Fibroblast of the aortic adventitia (primary cell): ENCODE measurements at regions not wholly inside any gene's neighbourhood (a gene's known extent, or its start where the extent isn't known, plus 50 kb on each side); places are given as distances from the start of the nearest gene placed in this dataset.

ENCODE experiments used
- DNase-seq: peaks from one replicate; pipeline ENCODE4 v3.0.0-alpha.2; 2010; ENCODE audit warnings: low read depth
- H3K4me3 ChIP-seq: 2 replicates; pipeline ENCODE4 v1.5.1; 2011; ENCODE audit warnings: low read depth, mild to moderate bottlenecking, control low read depth, low read length, moderate library complexity
- TF ChIP-seq, protein P1 (sequence below): IDR thresholded peaks from 2 replicates; pipeline ENCODE4 v1.5.1; 2011; ENCODE audit warnings: mild to moderate bottlenecking, low read length, control low read depth, inconsistent platforms; ENCODE audit not compliant: insufficient read depth

DNA sequence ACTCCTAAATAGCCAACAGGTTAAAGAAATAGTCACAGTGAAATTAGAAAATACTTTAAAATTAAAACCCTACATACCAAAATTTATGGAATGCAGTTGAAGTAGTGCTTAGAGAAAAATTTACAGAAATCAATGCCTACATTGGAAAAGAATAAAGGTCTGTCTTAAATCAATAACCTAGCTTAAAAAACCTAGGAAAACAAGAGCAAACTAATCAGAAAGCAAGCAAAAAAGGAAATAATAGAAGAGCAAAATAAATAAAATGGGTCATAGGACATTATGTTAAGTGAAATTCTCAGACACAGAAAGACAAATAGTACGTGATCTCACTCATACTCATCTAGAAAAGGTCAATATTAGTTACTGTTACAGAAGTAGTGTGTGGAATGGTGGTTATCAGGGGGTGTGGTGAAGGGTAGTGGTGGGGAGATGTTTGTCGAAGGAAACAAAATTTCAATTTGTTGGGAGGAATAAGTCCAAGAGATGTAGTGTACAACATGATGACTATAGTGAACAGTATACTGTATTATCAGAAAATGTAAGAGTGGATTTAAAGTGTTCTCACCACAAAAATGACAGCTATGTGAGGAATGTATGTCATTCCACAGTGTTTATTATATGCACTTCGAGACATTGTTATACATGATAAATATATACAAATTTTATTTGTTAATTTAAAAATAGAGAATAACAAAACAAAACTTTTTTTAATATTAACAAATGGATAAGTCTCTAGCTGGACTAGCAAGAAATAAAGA lies 423.6 kb downstream of the CDH26 start:
- H3K4me3 ChIP-seq = no peak overlapping the region
- TF ChIP-seq, protein P1, sequence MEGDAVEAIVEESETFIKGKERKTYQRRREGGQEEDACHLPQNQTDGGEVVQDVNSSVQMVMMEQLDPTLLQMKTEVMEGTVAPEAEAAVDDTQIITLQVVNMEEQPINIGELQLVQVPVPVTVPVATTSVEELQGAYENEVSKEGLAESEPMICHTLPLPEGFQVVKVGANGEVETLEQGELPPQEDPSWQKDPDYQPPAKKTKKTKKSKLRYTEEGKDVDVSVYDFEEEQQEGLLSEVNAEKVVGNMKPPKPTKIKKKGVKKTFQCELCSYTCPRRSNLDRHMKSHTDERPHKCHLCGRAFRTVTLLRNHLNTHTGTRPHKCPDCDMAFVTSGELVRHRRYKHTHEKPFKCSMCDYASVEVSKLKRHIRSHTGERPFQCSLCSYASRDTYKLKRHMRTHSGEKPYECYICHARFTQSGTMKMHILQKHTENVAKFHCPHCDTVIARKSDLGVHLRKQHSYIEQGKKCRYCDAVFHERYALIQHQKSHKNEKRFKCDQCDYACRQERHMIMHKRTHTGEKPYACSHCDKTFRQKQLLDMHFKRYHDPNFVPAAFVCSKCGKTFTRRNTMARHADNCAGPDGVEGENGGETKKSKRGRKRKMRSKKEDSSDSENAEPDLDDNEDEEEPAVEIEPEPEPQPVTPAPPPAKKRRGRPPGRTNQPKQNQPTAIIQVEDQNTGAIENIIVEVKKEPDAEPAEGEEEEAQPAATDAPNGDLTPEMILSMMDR = no peak
- no peak for DNase-seq

DNA sequence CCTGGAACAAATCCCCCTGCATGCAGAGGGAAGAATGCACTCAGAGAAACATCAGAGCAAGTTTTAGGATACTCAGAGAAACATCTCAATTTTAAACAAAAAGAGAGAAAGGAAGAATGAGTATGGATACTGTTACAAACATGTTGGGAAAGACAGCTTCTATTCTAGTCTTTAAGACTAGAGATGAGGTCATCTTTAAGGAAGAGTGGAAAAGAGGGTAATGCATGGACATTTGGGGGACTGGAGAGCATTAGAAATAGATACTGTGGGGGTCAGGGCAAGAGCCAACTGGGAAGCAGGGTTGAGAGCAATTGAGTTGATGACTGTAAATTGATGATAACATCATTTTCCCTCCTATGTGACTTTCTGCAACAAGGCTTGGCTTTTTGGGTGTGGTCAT lies 431.2 kb downstream of the CDH26 start:
- no peak overlapping the region for H3K4me3 ChIP-seq
- no peak for DNase-seq
- TF ChIP-seq, protein P1 = no peak

DNA sequence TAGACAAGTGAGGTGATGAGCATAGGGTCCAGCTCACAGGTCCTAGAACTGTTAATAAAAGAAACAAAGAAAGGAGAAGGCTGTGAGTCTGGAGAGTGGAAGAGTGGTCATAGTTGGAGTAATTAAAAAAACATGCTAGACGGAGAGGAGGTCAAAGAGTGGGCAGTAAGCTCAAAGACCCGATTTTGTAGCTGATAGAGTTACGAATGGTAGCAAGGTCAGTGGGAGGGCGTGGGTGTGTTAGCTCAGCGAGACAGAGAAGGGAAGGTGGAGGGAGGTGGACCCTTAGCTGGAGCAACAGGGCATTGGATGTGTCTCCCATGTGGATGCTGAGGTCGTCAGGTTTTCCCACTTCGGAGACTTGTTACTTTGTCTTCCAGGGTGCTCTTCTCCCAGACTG lies 431.7 kb downstream of the CDH26 start:
- DNase-seq = no peak
- H3K4me3 ChIP-seq = no peak overlapping the region
- TF ChIP-seq, protein P1 = no peak

DNA sequence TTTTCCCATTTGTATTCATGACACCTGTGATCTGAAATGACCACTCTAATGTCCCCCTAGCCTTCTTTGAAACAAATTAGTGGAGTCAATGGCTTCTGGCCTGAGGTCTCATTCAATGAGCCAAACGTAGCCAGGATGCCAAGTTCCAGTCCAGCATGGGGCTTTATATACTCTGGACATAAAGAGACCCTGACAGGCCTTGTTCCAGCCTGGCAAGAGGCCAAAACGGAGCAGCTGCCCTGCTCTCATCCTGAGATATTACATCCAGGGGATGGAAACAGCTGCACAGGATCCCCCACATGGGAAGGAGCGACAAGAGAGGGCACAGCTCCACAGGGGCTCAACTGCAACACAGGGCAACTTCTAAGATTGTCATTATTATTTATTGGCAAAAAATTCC lies 437.8 kb downstream of the CDH26 start:
- H3K4me3 ChIP-seq = no peak overlapping the region
- DNase-seq = no peak
- TF ChIP-seq, protein P1 = no peak

DNA sequence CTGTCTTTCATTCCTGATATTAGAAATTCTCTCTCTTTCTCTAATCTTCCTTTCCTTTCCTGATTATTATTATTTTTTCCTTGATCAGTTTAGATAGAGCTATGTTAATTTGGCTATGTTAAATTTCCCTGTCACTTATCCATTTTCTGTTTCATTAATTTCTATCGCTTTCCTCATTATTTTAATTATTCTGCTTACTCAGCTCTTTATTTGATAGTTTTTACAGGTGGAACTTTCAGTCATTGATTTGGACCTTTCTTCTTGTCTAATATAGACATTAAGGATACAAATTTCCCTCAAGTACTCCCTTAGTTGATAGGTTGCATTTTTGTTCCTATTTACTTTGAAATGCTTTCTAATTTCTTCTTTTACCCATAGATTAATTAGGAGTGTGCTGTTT lies 442.3 kb downstream of the CDH26 start:
- DNase-seq = no peak
- TF ChIP-seq, protein P1 = no peak
- no peak overlapping the region for H3K4me3 ChIP-seq

DNA sequence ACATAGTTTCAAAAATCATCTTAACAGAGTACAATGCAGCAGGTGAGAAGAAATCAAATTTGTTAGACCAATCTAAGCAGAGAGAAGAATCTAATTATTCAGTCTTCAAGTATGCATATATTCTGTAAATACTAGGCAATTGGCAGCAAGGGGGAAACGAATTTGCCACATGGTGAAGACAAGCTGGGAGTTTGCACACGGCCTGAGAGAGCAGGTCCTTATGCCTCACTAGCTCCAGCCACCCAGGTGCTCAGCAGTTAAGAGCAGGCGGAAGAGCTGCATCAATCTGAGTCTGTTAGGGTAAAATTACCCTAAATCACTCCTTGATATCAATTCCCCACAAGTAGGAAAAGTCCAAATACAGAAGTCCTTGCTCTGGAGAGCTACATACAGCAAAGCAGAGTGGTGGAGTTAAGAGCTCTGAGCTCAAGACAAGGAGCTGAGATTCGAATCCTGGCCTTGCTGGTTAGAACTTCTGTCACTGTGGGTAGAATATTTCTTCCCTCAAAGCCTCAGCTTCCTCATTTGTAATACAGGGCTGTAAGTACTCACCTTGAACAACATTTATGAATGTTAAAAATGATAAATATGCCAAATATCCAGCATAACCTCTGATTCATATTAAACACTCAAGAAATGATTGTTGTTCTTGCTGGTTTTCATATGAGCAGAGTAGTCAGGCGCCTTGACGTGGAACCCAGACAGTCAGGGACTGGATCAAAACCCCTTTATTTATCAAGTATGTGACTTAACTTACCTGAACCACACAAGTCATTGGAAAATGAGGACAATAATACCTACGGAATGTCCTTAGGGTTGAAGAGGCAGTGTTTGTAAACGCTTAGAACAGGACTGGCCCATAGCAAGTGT lies 444.2 kb downstream of the CDH26 start:
- TF ChIP-seq, protein P1 = no peak
- DNase-seq = no peak
- H3K4me3 ChIP-seq = no peak overlapping the region
